Stimulated activated CD8-positive, alpha-beta memory T cell treated with anti-CD3 and anti-CD28 coated beads, Interleukin-12 subunit alpha, Interleukin-12 subunit beta, amount 100 ng/mL, for 24 hours (primary cell): ENCODE measurements at regions not wholly inside any gene's neighbourhood (a gene's known extent, or its start where the extent isn't known, plus 50 kb on each side); places are given as distances from the start of the nearest gene placed in this dataset.

Experiments used
- DNase-seq: peaks from one replicate; pipeline ENCODE4 v3.0.0-alpha.2; 2020; ENCODE audit errors: extremely low read depth

- no peak for DNase-seq
These were observed 379.8 kb upstream of the RUNX1 start for GRCh38 chr21:35428937-35429336.

- DNase-seq, result no peak
These were observed 379.4 kb upstream of the RUNX1 start for GRCh38 chr21:35428489-35428888.

GRCh38 chr21:35428001-35428320, 378.9 kb upstream of the RUNX1 start:
- DNase-seq, result no peak

DNA sequence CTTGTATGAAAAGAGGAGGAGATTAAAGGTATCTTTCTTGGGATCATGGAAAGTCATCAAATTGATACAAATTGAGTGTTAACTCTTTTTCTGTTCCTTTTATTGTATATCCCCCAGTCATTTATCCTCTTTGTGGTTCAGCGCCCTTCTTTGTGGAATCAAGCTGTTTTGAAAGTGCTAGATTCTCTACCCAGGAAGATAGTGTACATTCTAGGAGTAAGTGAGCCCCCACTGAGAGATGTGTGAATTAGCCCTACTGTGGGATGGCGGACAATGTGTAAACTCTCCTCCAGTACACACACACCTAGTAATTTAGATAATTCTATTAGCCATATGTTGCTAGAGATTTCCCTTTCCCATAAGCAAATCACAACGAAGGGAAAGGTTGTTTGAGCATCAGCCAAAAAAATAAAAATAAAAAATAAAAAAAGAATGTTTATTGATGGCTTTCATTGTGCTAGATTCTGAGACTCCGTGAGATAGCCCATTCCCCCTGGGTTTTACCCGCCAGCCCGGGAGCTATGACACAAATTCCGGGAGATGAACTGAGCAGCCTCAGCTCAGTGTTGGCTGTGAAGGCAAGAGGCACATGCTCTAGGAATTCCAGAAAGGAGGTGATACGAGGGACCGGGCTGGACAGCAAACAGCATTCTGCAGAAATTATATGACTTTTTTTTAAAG, 378.4 kb upstream of the RUNX1 start:
- DNase-seq, result no peak

- DNase-seq, result no peak
These were observed 377.8 kb upstream of the RUNX1 start for GRCh38 chr21:35426897-35427296.

GRCh38 chr21:35426469-35426868, 377.4 kb upstream of the RUNX1 start:
- DNase-seq, result no peak

DNA sequence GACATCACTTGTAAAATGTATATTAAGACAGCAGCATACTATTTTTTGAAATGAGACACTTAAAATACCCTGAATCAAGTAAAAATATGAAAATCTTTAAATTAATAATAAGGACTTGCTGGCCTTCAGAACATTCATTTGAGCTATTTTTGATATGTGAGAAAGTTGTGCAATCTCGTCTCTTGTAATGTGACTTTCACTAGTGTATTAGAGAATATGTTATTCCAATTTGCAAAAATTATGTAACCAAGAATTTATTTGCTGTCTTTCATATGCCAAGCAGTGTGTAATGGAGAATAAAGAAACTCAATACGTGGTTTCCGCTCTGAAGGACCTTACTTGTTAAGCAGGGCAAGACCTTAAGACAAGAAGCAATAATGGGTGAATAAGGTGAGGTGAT, 375.0 kb upstream of the RUNX1 start:
- no peak for DNase-seq

- DNase-seq, result no peak
These were observed 374.6 kb upstream of the RUNX1 start for GRCh38 chr21:35423709-35424108.

DNA sequence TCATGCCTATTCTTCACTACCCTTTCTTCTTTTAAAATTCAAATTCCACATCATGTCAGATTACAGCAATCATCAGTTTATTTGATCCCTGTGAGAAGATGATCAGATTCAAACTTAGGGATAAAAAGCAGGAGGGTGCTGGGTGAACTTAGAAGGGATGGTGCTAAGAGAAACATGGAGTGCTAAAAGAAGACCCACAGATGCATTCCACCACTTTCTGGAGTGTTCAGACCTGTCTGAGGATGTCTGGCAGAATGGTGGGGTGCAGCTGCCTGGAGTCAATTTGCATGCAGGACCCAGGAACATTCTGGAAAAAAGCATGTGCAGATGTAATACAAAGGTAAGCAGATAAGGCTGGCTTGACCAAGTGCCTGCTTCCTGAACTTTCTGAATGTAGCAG, 372.9 kb upstream of the RUNX1 start:
- no peak for DNase-seq

DNA sequence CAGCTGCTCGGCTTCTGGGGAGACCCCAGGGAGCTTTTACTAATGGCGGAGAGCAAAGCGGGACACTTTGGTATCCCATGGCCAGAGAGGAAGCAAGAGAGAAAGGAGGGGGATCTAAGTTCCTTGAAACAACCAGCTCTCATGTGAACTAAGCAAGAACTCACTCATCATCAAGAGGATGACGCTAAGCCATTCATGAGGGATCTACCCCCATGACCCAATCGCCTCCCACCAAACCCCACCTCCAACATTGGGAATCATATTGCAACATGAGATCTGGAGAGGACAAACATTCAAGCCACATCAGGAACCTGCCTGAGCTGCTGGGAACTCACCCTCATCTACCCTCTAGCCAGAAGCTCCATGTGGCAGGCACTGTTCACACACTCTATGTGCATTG, 372.1 kb upstream of the RUNX1 start:
- no peak for DNase-seq

DNA sequence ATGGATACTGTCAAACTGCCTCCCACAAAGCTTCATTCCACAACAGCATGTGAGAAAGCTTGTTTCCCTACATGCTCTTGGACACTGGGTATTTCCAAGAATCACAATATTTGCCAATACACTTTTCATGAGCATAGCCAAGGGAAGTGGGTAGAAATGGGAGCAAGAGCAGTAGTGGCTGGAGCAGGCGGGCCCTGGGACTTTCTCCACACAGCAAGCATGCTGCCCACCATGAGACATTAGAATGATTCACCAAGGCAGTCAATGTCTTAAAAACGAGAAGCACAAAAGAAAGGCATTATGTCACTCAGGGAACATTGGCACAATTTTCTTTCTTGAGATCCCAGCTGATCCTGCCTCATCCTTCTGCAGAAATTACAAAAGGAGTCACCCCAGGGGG, 371.6 kb upstream of the RUNX1 start:
- no peak for DNase-seq

DNA sequence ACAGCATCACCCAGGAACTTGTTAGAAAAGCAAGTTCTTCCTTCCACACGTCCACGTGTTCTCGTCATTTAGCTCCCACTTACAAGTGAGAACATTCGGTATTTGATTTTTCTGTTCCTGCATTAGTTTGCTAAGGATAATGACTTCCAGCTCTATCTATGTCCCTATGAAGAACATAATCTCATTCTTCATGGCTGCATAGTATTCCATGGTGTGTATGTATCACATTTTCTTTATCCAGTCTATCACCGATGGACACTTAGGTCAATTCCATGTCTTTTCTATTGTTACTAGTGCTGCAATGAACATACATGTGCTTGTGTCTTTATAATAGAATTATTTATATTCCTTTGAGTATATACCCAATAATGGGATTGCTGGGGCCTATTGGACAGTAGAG, 368.7 kb upstream of the RUNX1 start:
- no peak for DNase-seq

GRCh38 chr21:35416866-35417489, 367.9 kb upstream of the RUNX1 start:
- DNase-seq, result no peak

DNA sequence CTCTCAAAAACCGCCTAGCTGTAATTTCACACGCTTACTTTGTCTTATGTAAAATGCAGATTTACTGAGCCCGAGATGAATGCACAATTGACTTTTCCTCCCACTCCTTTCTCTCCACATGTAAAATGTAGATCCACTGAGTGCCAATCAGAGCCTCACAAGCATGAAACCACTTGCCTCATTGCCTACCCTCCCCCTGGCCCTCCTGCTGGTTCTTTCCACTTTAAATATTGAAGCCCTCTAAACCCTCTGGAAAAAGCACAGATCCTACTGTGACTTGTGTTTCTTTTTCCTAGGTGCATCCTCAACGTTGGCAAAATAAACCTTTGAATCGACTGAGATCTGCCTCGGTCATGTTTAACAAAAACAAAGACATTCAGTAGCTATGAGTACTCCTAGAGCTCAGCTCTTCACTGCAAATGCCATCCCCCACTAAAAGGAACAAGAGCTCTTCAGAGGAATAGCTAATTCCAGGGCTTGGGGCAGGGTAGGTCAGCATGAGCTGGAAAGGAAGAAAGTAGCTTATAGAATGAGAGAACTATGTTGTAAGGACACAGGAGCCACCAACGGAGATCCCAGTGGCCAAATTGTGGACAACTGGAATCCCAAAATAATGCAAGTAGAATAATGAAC, 365.5 kb upstream of the RUNX1 start:
- DNase-seq, result no peak

- DNase-seq, result no peak
These were observed 365.0 kb upstream of the RUNX1 start for GRCh38 chr21:35414056-35414455.

DNA sequence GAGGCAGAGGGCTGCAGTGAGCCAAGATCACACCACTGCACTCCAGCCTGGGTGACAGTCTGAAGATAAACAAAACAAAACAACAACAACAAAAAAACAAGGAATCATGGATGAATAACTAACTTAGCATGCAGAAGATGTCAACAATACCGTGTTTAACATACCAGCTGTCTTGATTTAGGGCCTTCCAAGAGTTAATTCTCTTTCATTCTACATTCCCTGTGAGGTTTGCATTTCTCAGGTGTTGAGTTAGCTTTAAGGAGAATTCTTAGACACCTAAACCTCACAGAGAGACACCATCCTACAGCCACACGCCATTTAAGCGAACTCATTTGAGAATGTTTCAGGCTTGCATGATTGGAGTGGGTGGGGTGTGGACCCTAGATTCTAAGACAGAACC, 363.1 kb upstream of the RUNX1 start:
- DNase-seq, result no peak

DNA sequence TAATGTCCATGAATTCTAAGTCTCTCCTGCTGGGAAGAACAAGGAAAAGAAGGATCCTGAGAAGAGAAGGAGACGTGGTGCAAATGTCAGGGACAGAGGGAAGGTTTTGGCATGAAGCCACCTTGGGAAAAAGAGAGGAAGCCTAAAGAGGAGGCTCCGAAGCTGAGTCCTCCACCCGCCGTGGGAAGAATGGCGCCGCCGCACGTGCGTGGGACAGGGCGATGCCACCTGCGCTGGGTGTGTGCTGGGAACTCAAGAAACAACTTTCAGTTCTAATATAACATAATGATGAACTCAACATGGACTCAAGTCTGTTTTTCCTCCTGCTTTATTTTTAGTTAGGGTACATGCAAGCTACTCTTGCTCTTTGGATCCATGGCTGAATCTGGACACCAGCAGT, 362.3 kb upstream of the RUNX1 start:
- DNase-seq, result no peak

DNA sequence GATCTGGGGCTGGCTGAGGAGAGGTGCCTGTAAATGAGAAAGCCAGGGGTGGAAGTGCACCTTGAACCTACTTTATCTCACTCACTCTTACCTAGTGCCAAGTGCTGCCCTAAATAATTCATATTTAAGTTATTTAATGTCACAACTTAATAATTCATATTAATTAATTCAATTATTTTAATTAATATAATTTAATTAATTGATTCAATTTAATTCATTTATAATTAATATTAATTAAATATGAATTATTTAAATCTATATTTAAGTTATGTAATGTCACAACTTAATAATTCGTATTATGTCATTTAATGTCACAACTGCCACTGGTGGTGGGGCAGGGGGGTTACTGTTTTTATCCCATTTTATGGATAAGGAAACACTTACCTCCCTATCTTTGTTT, 361.6 kb upstream of the RUNX1 start:
- no peak for DNase-seq

DNA sequence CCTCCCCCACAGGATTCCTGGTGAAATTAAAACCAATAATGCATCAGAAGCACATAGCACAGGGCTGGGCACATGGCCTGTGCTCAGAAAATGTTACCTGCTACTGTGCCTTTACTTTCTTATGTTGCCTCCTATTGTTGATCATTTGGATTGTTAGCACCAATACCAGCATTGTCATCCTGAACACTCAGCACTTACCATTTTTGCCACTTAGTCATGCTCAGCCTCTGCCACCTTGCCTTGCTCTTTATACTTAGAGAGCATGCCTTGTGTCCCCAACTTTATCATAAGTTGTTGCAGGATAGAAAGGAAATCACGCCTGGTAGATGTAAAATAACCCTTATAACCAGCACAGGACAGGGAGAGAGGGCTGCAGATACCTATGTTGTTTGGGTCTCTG, 361.0 kb upstream of the RUNX1 start:
- no peak for DNase-seq

- no peak for DNase-seq
These were observed 359.3 kb upstream of the RUNX1 start for GRCh38 chr21:35408401-35408800.

DNA sequence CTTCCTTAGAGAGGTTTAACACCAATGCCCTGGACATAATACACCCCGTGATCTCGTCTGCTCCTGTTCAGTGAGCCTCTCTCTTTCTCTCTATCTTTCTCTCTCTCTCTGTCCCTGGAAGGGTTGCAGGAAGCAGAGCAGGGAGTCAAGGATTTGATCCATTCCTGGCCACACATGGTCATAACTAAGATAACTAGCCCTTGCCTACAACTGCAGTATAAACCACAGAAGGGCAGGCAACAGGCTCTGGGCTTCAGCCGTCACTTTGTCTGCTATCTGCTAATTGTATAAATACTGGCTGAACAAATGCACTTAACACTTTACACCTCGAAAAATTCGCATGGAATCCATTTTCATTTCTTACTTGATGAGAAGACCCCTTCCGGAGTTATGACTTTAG, 357.5 kb upstream of the RUNX1 start:
- DNase-seq, result no peak

DNA sequence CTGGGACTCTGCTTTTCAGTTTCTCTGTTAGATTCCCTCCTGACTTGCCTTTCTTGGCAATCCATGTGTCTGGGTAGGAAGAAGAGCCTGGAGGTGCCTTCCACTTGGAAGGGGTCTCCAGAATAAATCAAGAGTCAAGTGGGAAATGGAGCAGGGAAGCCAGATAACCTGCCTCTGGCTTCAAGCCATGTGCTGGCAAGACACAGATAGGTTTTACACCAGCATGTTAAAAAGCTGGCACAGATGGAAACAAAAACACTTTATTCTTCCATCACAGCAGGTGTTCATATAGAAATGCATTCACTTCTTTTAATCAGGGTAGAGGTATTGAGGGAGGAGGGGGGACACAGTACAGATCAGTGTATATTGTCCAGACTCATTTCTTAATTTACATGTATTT, 356.9 kb upstream of the RUNX1 start:
- DNase-seq, result no peak

GRCh38 chr21:35404247-35404646, 355.1 kb upstream of the RUNX1 start:
- no peak for DNase-seq

- no peak for DNase-seq
These were observed 353.0 kb upstream of the RUNX1 start for GRCh38 chr21:35402061-35402460.
